Endothelial cell of umbilical vein (primary cell): ENCODE measurements at regions not wholly inside any gene's neighbourhood (a gene's known extent, or its start where the extent isn't known, plus 50 kb on each side); places are given as distances from the start of the nearest gene placed in this dataset.

ENCODE experiments used
- BruUV-seq: library from RNA; stranded (reverse); fragments of 400-500 nt; replicated peaks from 2 replicates; lab custom pipeline; 2021; lab: Mats Ljungman, UMichigan
- CTCF ChIA-PET: fragments of 300-600, 350-600 bp; sonication (Branson Sonifier 250); formaldehyde crosslinking; loops from one replicate; lab custom pipeline; 2021; ENCODE audit warnings: antibody characterized with exemption, inconsistent platforms; lab: Charles Lee
- POLR2A ChIA-PET: fragments of 300-600, 350-600 bp; sonication (Branson Sonifier 250); formaldehyde crosslinking; loops from one replicate; lab custom pipeline; 2021; ENCODE audit warnings: antibody characterized with exemption, inconsistent platforms; lab: Charles Lee
- DNase-seq: peaks from one replicate; pipeline ENCODE4 v3.0.0-alpha.2; 2011; ENCODE audit warnings: low read depth, low spot score
- FAIRE-seq: peaks from 2 replicates; lab custom pipeline; 2011; peaks lifted over from hg19 to GRCh38; lab: Jason Lieb, UNC
- H2AFZ ChIP-seq: 2 replicates; pipeline ENCODE4 v1.6.0; 2012; ENCODE audit warnings: low read depth, low read length, control low read depth, inconsistent platforms
- H3K27ac ChIP-seq: 2 replicates; pipeline ENCODE4 v1.5.1; 2011; ENCODE audit warnings: low read depth, mild to moderate bottlenecking, control low read depth, low read length, moderate library complexity; ENCODE audit not compliant: insufficient read depth
- H3K27me3 ChIP-seq, 2 experiments: 2 replicates each; pipeline versions ENCODE4 v1.6.0 to v1.6.1; 2011; ENCODE audit warnings: low read length in 2 of 2, mixed read lengths in 1 of 2; ENCODE audit not compliant: control insufficient read depth in 2 of 2, insufficient read depth in 2 of 2
- H3K36me3 ChIP-seq, 2 experiments: 2 replicates in 1 of 2; 3 replicates in 1 of 2; pipeline ENCODE4 v1.5.1; 2011; ENCODE audit warnings: low read length in 2 of 2, mild to moderate bottlenecking in 1 of 2, moderate library complexity in 1 of 2; ENCODE audit not compliant: control insufficient read depth in 2 of 2, insufficient read depth in 2 of 2; ENCODE audit errors: extremely low read depth in 1 of 2
- H3K4me1 ChIP-seq: 3 replicates; pipeline ENCODE4 v1.5.1; 2011; ENCODE audit warnings: mild to moderate bottlenecking, low read length; ENCODE audit not compliant: control insufficient read depth, insufficient read depth; ENCODE audit errors: extremely low read depth
- H3K4me2 ChIP-seq: 2 replicates; pipeline ENCODE4 v1.6.1; 2011; ENCODE audit warnings: low read length, control low read depth, mixed read lengths; ENCODE audit not compliant: insufficient read depth
- H3K4me3 ChIP-seq, 3 experiments: fragments of 200-600 bp in 1 of 3; sonication (generic), shearing (Covaris generic) in 1 of 3; replicated peaks in 1 of 3; 2 replicates each; pipeline ENCODE4 v1.5.1; 2011 to 2016; ENCODE audit warnings: control low read depth in 3 of 3, low read length in 3 of 3, mild to moderate bottlenecking in 2 of 3, inconsistent platforms in 1 of 3, low read depth in 1 of 3, moderate library complexity in 1 of 3; ENCODE audit not compliant: insufficient read depth in 1 of 3
- H3K79me2 ChIP-seq: 2 replicates; pipeline ENCODE4 v1.6.0; 2012; ENCODE audit warnings: low read length, inconsistent platforms; ENCODE audit not compliant: control insufficient read depth, insufficient read depth
- H3K9ac ChIP-seq: replicated peaks from 2 replicates; pipeline ENCODE3; 2011; ENCODE audit warnings: low read length, control low read depth; ENCODE audit not compliant: insufficient read depth; ENCODE audit errors: extremely low read depth
- H3K9me1 ChIP-seq: replicated peaks from 3 replicates; pipeline ENCODE4 v1.6.0; 2011; ENCODE audit warnings: mild to moderate bottlenecking, low read length; ENCODE audit not compliant: control insufficient read depth, insufficient read depth; ENCODE audit errors: extremely low read depth
- H3K9me3 ChIP-seq: replicated peaks from 2 replicates; pipeline ENCODE4 v1.5.1; 2012; ENCODE audit warnings: low read length, inconsistent platforms; ENCODE audit not compliant: control insufficient read depth, insufficient read depth
- H4K20me1 ChIP-seq: replicated peaks from 2 replicates; pipeline ENCODE3; 2011; ENCODE audit warnings: mild to moderate bottlenecking, low read length; ENCODE audit not compliant: control insufficient read depth, insufficient read depth; ENCODE audit errors: extremely low read depth
- CTCF ChIP-seq, 2 donors: IDR thresholded peaks; 1 replicate in 1 of 2; 2 replicates in 1 of 2; pipeline ENCODE4 v1.5.1; 2011; ENCODE audit warnings: low read length in 2 of 2, mild to moderate bottlenecking in 2 of 2, moderate library complexity in 2 of 2, control low read depth in 1 of 2, inconsistent platforms in 1 of 2, low read depth in 1 of 2; ENCODE audit not compliant: insufficient read depth in 1 of 2; ENCODE audit errors: extremely low read depth in 1 of 2
- EZH2 ChIP-seq: IDR thresholded peaks from 2 replicates; pipeline ENCODE4 v1.6.1; 2012; ENCODE audit warnings: borderline replicate concordance, low read depth, mild to moderate bottlenecking, moderate library complexity, low read length, inconsistent platforms; ENCODE audit not compliant: severe bottlenecking
- FOS ChIP-seq: IDR thresholded peaks from 2 replicates; pipeline ENCODE4 v1.6.1; 2011; ENCODE audit warnings: mild to moderate bottlenecking, low read length, moderate library complexity, borderline replicate concordance; ENCODE audit not compliant: insufficient read depth
- GATA2 ChIP-seq: IDR thresholded peaks from 2 replicates; pipeline ENCODE4 v1.7.0; 2011; ENCODE audit warnings: low read depth, mild to moderate bottlenecking, moderate library complexity, mixed read lengths, low read length; ENCODE audit not compliant: insufficient read length, insufficient read depth
- JUN ChIP-seq: IDR thresholded peaks from 2 replicates; pipeline ENCODE4 v1.6.1; 2011; ENCODE audit warnings: borderline replicate concordance, low read depth; ENCODE audit not compliant: insufficient read length, insufficient read depth
- MAX ChIP-seq: IDR thresholded peaks from 2 replicates; pipeline ENCODE4 v1.6.1; 2011; ENCODE audit not compliant: insufficient read depth, insufficient read length
- MYC ChIP-seq: IDR thresholded peaks from one replicate; pipeline ENCODE4 v1.6.1; 2011; ENCODE audit warnings: mild to moderate bottlenecking, low read depth, low read length
- POLR2A ChIP-seq: IDR thresholded peaks from 2 replicates; pipeline ENCODE4 v1.6.1; 2012; ENCODE audit warnings: low read depth, mild to moderate bottlenecking, control low read depth, low read length
- POLR2AphosphoS5 ChIP-seq: IDR thresholded peaks from 2 replicates; pipeline ENCODE4 v1.6.1; 2012; ENCODE audit warnings: low read depth, mild to moderate bottlenecking, control low read depth, low read length, moderate library complexity; ENCODE audit not compliant: insufficient read depth
- dilution Hi-C: fragments of 300-500 bp; cut with MboI; formaldehyde crosslinking; loops from one replicate; pipeline ENCODE4 v1.15.0; 2019; ENCODE audit warnings: low sequenced_read_pairs; ENCODE audit not compliant: extremely low pct_ligation_motif_present
- intact Hi-C: fragments of 100-400 bp; cut with micrococcal nuclease; formaldehyde crosslinking; loops from one replicate; pipeline ENCODE4 v1.10.0; 2022

GRCh38 chr3:44058868-44059203, 182.8 kb upstream of the TOPAZ1 start:
- TF ChIP-seq MAX (no peak), POLR2A (no peak), EZH2 (no peak), FOS (no peak), MYC (no peak), CTCF (IDR thresholded peaks at IDR 0.05; ENCODE audit: extremely low read depth in 1 of 2, insufficient read depth in 1 of 2, low read depth in 1 of 2, low read length in 2 of 2) (no peak), POLR2AphosphoS5 (no peak), JUN (no peak), GATA2 (no peak)
- intact Hi-C loops (no loop called here), dilution Hi-C loops (no loop called here)
- H3K9me3 ChIP-seq: no peaks in the 10 kb centered on the region
- H4K20me1 ChIP-seq: no peaks in the 10 kb centered on the region
- no peak overlapping the region for H3K9ac ChIP-seq
- no peaks in the 10 kb centered on the region for H3K36me3 ChIP-seq
- H3K9me1 ChIP-seq: no peaks in the 10 kb centered on the region
- CTCF ChIA-PET: no interaction called here
- H3K4me1 ChIP-seq: no peaks in the 10 kb centered on the region
- H3K27ac ChIP-seq: no peak overlapping the region
- no peaks in the 10 kb centered on the region for H3K79me2 ChIP-seq
- H2AFZ ChIP-seq: no peak overlapping the region
- no peak for FAIRE-seq
- no peak overlapping the region for H3K4me2 ChIP-seq
- no peak overlapping the region for H3K4me3 ChIP-seq
- BruUV-seq: no TSS peak
- peaks cover 1 to 2% of the 10 kb centered on the region in 2 experiments for H3K27me3 ChIP-seq
- POLR2A ChIA-PET: no interaction called here
- no peak for DNase-seq
